Neural cell (in vitro differentiated cells): ENCODE measurements at regions not wholly inside any gene's neighbourhood (a gene's known extent, or its start where the extent isn't known, plus 50 kb on each side); places are given as distances from the start of the nearest gene placed in this dataset.

Source experiments
- CTCF ChIP-seq: fragments of 450-650 bp; IDR thresholded peaks from 2 replicates; pipeline ENCODE4 v1.5.1; 2014; ENCODE audit warnings: antibody characterized with exemption, mild to moderate bottlenecking, moderate library complexity; ENCODE audit not compliant: poor library complexity, severe bottlenecking
- EP300 ChIP-seq: fragments of 450-650 bp; conservative IDR thresholded peaks from 2 replicates; pipeline ENCODE4 v1.6.1; 2014; ENCODE audit warnings: antibody characterized with exemption, mild to moderate bottlenecking, moderate library complexity; ENCODE audit not compliant: poor library complexity, severe bottlenecking
- EZH2 ChIP-seq: fragments of 200-600, 300-800 bp; shearing (Covaris generic), sonication (generic); IDR thresholded peaks from 2 replicates; pipeline ENCODE4 v1.6.1; 2014; ENCODE audit warnings: antibody characterized with exemption, low read length, borderline replicate concordance, mild to moderate bottlenecking; ENCODE audit not compliant: insufficient read depth, poor library complexity, severe bottlenecking
- POLR2AphosphoS5 ChIP-seq: IDR thresholded peaks from 2 replicates; pipeline ENCODE4 v1.6.1; 2012
- RAD21 ChIP-seq: fragments of 450-650 bp; conservative IDR thresholded peaks from 2 replicates; pipeline ENCODE4 v1.6.1; 2014; ENCODE audit warnings: antibody characterized with exemption, mild to moderate bottlenecking, moderate library complexity
- TAF1 ChIP-seq: IDR thresholded peaks from 2 replicates; pipeline ENCODE4 v1.6.1; 2012; ENCODE audit warnings: low read depth

GRCh38 chr2:4278392-4278791 lies 575.0 kb downstream of the DCDC2C start:
- TF ChIP-seq CTCF (no peak), POLR2AphosphoS5 (no peak), EP300 (no peak), TAF1 (no peak), RAD21 (no peak), EZH2 (no peak)
